Central memory CD4-positive, alpha-beta T cell (primary cell): ENCODE measurements at regions not wholly inside any gene's neighbourhood (a gene's known extent, or its start where the extent isn't known, plus 50 kb on each side); places are given as distances from the start of the nearest gene placed in this dataset.

Experiments
- DNase-seq: peaks from one replicate; pipeline ENCODE4 v3.0.0; 2022

GRCh38 chr2:122445003-122445402 lies 689.6 kb downstream of the TSN start:
- no peak for DNase-seq

- no peak for DNase-seq
These were observed 691.3 kb downstream of the TSN start for GRCh38 chr2:122446761-122447160.

GRCh38 chr2:122447237-122447636 lies 691.8 kb downstream of the TSN start:
- no peak for DNase-seq

- DNase-seq, result no peak
These were observed 695.6 kb downstream of the TSN start for GRCh38 chr2:122451040-122451439.

- no peak for DNase-seq
These were observed 696.2 kb downstream of the TSN start for GRCh38 chr2:122451697-122452096.

- DNase-seq, result no peak
These were observed 713.7 kb downstream of the TSN start for GRCh38 chr2:122469147-122469546.

- DNase-seq, result no peak
These were observed 716.3 kb downstream of the TSN start for GRCh38 chr2:122471753-122472152.

- DNase-seq, result no peak
These were observed 722.7 kb downstream of the TSN start for GRCh38 chr2:122478117-122478516.

- no peak for DNase-seq
These were observed 723.3 kb downstream of the TSN start for GRCh38 chr2:122478771-122479170.

GRCh38 chr2:122480501-122481243 lies 725.2 kb downstream of the TSN start:
- DNase-seq, result no peak

- no peak for DNase-seq
These were observed 725.8 kb downstream of the TSN start for GRCh38 chr2:122481244-122481622.

- no peak for DNase-seq
These were observed 726.3 kb downstream of the TSN start for GRCh38 chr2:122481717-122482116.

GRCh38 chr2:122486086-122486485 lies 730.6 kb downstream of the TSN start:
- DNase-seq, result no peak

- DNase-seq, result no peak
These were observed 731.4 kb downstream of the TSN start for GRCh38 chr2:122486705-122487415.

- DNase-seq, result no peak
These were observed 735.6 kb downstream of the TSN start for GRCh38 chr2:122491011-122491410.

GRCh38 chr2:122500316-122501105 lies 745.1 kb downstream of the TSN start:
- DNase-seq, result no peak

- DNase-seq, result no peak
These were observed 751.2 kb downstream of the TSN start for GRCh38 chr2:122506620-122507019.

GRCh38 chr2:122507261-122507660 lies 751.8 kb downstream of the TSN start:
- DNase-seq, result no peak

- no peak for DNase-seq
These were observed 756.6 kb downstream of the TSN start for GRCh38 chr2:122512091-122512490.

GRCh38 chr2:122514451-122514996 lies 759.1 kb downstream of the TSN start:
- DNase-seq, result no peak

GRCh38 chr2:122515731-122516290 lies 760.4 kb downstream of the TSN start:
- DNase-seq, result no peak

- no peak for DNase-seq
These were observed 761.3 kb downstream of the TSN start for GRCh38 chr2:122516775-122517174.

GRCh38 chr2:122519366-122519765 lies 763.9 kb downstream of the TSN start:
- no peak for DNase-seq
